Left lung (tissue), 4 donors: ENCODE measurements at regions not wholly inside any gene's neighbourhood (a gene's known extent, or its start where the extent isn't known, plus 50 kb on each side); places are given as distances from the start of the nearest gene placed in this dataset.

Experiments used
- ATAC-seq: fragments of 200-7000 bp; cut with Tn5 transposase; one replicate; pipeline ENCODE4 v1.9.1; 2020; ENCODE audit warnings: moderate library complexity
- DNase-seq, 4 donors: peaks; one replicate each; pipeline ENCODE4 v3.0.0-alpha.2; 2013 to 2020
- H3K27ac ChIP-seq, 2 donors: fragments of 200-600 bp; sonication (generic) in 1 of 2; one replicate each; pipeline versions ENCODE4 v1.5.0 to v1.8.0; 2020 to 2021
- H3K27me3 ChIP-seq, 2 donors: fragments of 200-600 bp; sonication (generic) in 1 of 2; one replicate each; pipeline versions ENCODE4 v1.5.0 to v1.8.0; 2020 to 2021
- H3K36me3 ChIP-seq, 2 donors: fragments of 200-600 bp; sonication (generic) in 1 of 2; one replicate each; pipeline versions ENCODE4 v1.5.0 to v1.8.0; 2020 to 2021
- H3K4me1 ChIP-seq, 2 donors: fragments of 200-600 bp; one replicate each; pipeline ENCODE4 v1.8.0; 2021
- H3K4me3 ChIP-seq, 2 donors: fragments of 200-600 bp; sonication (generic) in 1 of 2; one replicate each; pipeline versions ENCODE4 v1.5.0 to v1.8.0; 2020 to 2021; ENCODE audit warnings: mild to moderate bottlenecking in 1 of 2
- H3K9me3 ChIP-seq, 2 donors: fragments of 200-600 bp; sonication (generic) in 1 of 2; one replicate each; pipeline versions ENCODE4 v1.5.0 to v1.8.0; 2020 to 2021
- CTCF ChIP-seq, 2 donors: fragments of 200-600 bp; sonication (generic) in 1 of 2; IDR thresholded peaks; one replicate each; pipeline versions ENCODE4 v1.5.0 to v1.8.0; 2021; ENCODE audit warnings: antibody characterized with exemption in 2 of 2
- intact Hi-C, 2 donors: fragments of 100-400 bp; cut with DNase I; formaldehyde crosslinking; loops; one replicate each; pipeline versions ENCODE4 v1.11.2 to v1.14.2; 2022
- donor health status: DM: no; HTN: yes; CAD: no.
- donor health status: DM: no; HTN: no; CAD: no.

GRCh38 chr13:106010836-106011235, 524.6 kb downstream of the EFNB2 start:
- Histone ChIP-seq H3K27ac (no peak overlapping the region), H3K4me3 (no peak overlapping the region), H3K36me3 (no peaks in the 10 kb centered on the region), H3K4me1 (no peaks in the 10 kb centered on the region), H3K27me3 (no peaks in the 10 kb centered on the region), H3K9me3 (no peaks in the 10 kb centered on the region)
- TF ChIP-seq CTCF (IDR thresholded peaks at IDR 0.05) = no peak
- no peak for ATAC-seq
- intact Hi-C loops = no loop called here
- DNase-seq = no peak

- Histone ChIP-seq H3K27me3 (no peaks in the 10 kb centered on the region), H3K9me3 (no peaks in the 10 kb centered on the region), H3K4me3 (no peak overlapping the region), H3K27ac (no peak overlapping the region), H3K36me3 (no peaks in the 10 kb centered on the region), H3K4me1 (no peaks in the 10 kb centered on the region)
- no peak for DNase-seq
- TF ChIP-seq CTCF (IDR thresholded peaks at IDR 0.05) = no peak
- no peak for ATAC-seq
- intact Hi-C loops = no loop called here
Measured at GRCh38 chr13:106008540-106008939, 526.9 kb downstream of the EFNB2 start.

- no peaks in the 10 kb centered on the region for H3K36me3 ChIP-seq
- TF ChIP-seq CTCF (IDR thresholded peaks at IDR 0.05) = no peak
- intact Hi-C loops = no loop called here
- no peak overlapping the region for H3K4me3 ChIP-seq
- DNase-seq (no peak), ATAC-seq (no peak)
- no peak overlapping the region for H3K27ac ChIP-seq
- H3K27me3 ChIP-seq = no peaks in the 10 kb centered on the region
- H3K4me1 ChIP-seq = no peaks in the 10 kb centered on the region
- no peaks in the 10 kb centered on the region for H3K9me3 ChIP-seq
Measured at GRCh38 chr13:106007156-106007555, 528.3 kb downstream of the EFNB2 start.

DNA sequence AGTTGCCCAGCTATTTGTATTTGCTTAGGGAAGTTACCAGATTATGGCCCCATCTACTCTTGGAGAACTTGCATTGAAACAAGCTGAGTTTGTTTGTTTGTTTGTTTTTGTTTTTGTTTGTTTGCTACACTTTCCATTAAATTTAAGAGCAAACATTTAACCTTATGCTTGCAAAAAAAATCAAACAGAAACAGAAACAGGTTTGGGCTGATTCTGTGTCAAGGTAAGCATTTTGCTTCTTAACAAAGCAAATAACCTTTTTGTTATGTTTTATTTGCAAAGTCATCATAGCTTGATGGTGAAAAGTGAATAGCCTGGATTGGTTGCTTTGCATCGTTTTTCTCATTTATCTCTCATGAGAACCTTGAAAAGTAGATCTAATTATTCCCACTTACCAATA, 531.8 kb downstream of the EFNB2 start:
- intact Hi-C loops = no loop called here
- no peak for ATAC-seq
- H3K27me3 ChIP-seq = no peaks in the 10 kb centered on the region
- TF ChIP-seq CTCF (IDR thresholded peaks at IDR 0.05) = no peak
- H3K9me3 ChIP-seq = peaks cover 0 to 2% of the 10 kb centered on the region in 2 donors
- H3K4me3 ChIP-seq = no peak overlapping the region
- peak in 1 of 4 donors; percentile 13 for DNase-seq
- H3K36me3 ChIP-seq = no peaks in the 10 kb centered on the region
- H3K4me1 ChIP-seq = no peaks in the 10 kb centered on the region
- no peak overlapping the region for H3K27ac ChIP-seq

DNA sequence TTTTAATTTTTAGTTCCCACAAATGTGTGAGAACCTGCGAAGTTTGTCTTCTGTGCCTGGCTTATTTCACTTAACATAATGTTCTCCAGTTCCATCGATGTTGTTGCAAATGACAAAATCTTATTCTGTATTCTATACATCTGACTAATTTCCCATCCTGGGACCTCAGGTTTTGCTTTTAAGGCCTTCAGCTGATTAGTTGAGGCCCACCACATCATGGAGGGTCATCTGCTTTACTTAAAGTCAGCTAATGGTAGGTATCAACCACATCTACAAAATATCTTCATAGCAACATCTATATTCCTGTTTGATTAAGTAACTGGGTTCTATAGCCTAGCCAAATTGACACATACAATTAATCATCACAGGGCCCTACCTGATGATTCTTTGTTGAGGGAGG, 534.0 kb downstream of the EFNB2 start:
- no peak for TF ChIP-seq CTCF (IDR thresholded peaks at IDR 0.05)
- no peaks in the 10 kb centered on the region for H3K4me1 ChIP-seq
- no peak for ATAC-seq
- no peak overlapping the region for H3K27ac ChIP-seq
- H3K4me3 ChIP-seq = no peak overlapping the region
- H3K9me3 ChIP-seq = peaks cover 0 to 2% of the 10 kb centered on the region in 2 donors
- DNase-seq = no peak
- no peaks in the 10 kb centered on the region for H3K36me3 ChIP-seq
- intact Hi-C loops = no loop called here
- no peaks in the 10 kb centered on the region for H3K27me3 ChIP-seq
